ENCODE measurements at regions not wholly inside any gene's neighbourhood (a gene's known extent, or its start where the extent isn't known, plus 50 kb on each side); places are given as distances from the start of the nearest gene placed in this dataset.

DNA sequence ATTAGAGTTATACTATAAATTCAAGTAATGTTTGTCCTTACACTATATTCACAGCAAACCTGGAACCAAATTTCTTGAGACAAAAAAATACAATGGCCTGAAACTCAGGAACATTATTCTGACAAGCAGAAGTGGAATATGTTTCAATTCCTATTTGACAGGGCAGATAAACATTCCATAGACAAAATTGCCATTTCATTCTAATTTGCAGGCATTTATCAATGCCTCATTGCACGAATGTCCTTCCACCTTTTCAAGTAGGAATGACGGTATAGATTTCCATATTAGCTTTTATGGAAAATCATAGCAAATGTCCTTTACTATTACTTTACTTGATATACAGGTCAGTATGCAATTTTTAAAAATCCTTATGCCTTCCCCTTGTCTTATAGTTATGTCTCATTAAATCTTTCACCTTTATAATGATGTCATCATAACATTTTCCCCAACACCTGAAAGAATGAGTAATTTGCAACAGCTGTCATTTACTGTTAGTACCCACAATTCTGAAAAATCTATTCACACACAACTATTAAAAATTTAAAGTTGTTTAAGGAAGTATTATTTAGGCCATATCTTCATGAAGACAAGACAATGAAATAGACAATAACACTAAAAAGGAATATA is 299.7 kb upstream of the SEMA3C start:
- intact Hi-C loops (cut with micrococcal nuclease; ENCODE audit: unreplicated experiment), result no loop called here
- Histone ChIP-seq H4K20me1 (ENCODE audit: insufficient read depth, low read length) (no peaks in the 10 kb centered on the region), H3K9ac (ENCODE audit: insufficient read depth, low read depth, low read length) (no peak overlapping the region), H3K4me1 (ENCODE audit: insufficient read depth, low read length) (no peaks in the 10 kb centered on the region), H3K36me3 (replicated peaks in 1 of 2; ENCODE audit: control insufficient read depth in 1 of 2, insufficient read depth in 2 of 2, low read length in 2 of 2) (no peaks in the 10 kb centered on the region), H3K4me3 (replicated peaks in 1 of 3; ENCODE audit: insufficient read depth in 1 of 3, low read depth in 2 of 3, low read length in 3 of 3) (no peak overlapping the region), H3K9me3 (ENCODE audit: low read length) (peaks cover 11% of the 10 kb centered on the region; the same call in 1 of the 2 replicates), H3K27me3 (ENCODE audit: control insufficient read depth in 1 of 2, insufficient read depth in 2 of 2, low read length in 2 of 2) (no peaks in the 10 kb centered on the region), H3K79me2 (ENCODE audit: insufficient read depth, low read length) (no peaks in the 10 kb centered on the region), H2AFZ (ENCODE audit: low read length) (no peak overlapping the region), H3K4me2 (ENCODE audit: low read depth, low read length) (no peak overlapping the region), H3K27ac (ENCODE audit: extremely low read length, insufficient read depth, low read length) (no peak overlapping the region)
- ATAC-seq (no peak), FAIRE-seq (no peak), DNase-seq (ENCODE audit: low spot score) (no peak)
- 0% methylated on average over 2 of the region's 2 CpGs for WGBS (ENCODE audit: low lambda C conversion rate)
- in situ Hi-C loops (cut with HindIII; ENCODE audit: extremely low pct_ligation_motif_present, low pct_unique_long_range_greater_than_20kb), result no loop called here
- ChIA-PET CTCF (ENCODE audit: low intra/inter-chr PET ratio, low total read pairs) (no interaction called here), POLR2A (no interaction called here)
- no TSS peak for BruUV-seq (replicated peaks)
- TF ChIP-seq ATF7 (IDR thresholded peaks at IDR 0.05) (peak; percentile 94), ATF7 (CRISPR knock-in tag; IDR thresholded peaks at IDR 0.05) (no peak), KDM6A (CRISPR knock-in tag; IDR thresholded peaks at IDR 0.05; ENCODE audit: low read depth) (no peak)

DNA sequence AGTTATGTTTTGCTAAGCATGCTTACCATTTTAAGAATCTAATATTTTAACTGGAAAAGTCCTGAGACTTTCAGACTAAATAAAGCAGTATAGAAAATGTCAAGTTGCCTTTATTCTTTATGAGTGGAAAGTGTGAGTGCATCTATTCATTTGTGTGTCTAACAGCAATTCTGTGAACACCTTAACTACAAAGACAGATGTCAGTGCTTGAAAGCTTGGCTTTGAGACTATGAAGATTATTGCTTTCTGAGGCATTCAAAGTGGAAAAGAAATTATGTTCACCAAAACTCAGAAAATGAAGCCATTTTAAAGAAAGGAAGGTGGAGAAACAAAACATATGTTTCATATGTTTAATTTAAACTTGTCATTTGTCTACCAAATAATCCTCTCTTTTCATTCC is 294.5 kb upstream of the SEMA3C start:
- POLR2A ChIA-PET, result no interaction called here
- BruUV-seq (replicated peaks), result no TSS peak
- no peaks in the 10 kb centered on the region for H4K20me1 ChIP-seq (ENCODE audit: insufficient read depth, low read length)
- no peak overlapping the region for H3K27ac ChIP-seq (ENCODE audit: extremely low read length, insufficient read depth, low read length)
- no peaks in the 10 kb centered on the region for H3K4me1 ChIP-seq (ENCODE audit: insufficient read depth, low read length)
- CTCF ChIA-PET (ENCODE audit: low intra/inter-chr PET ratio, low total read pairs), result no interaction called here
- no peak for DNase-seq (ENCODE audit: low spot score)
- in situ Hi-C loops (cut with HindIII; ENCODE audit: extremely low pct_ligation_motif_present, low pct_unique_long_range_greater_than_20kb), result no loop called here
- H3K4me3 ChIP-seq (replicated peaks in 1 of 3; ENCODE audit: insufficient read depth in 1 of 3, low read depth in 2 of 3, low read length in 3 of 3), result no peak overlapping the region
- no peaks in the 10 kb centered on the region for H3K9me3 ChIP-seq (ENCODE audit: low read length)
- FAIRE-seq, result no peak
- H2AFZ ChIP-seq (ENCODE audit: low read length), result no peak overlapping the region
- H3K4me2 ChIP-seq (ENCODE audit: low read depth, low read length), result no peak overlapping the region
- no peak overlapping the region for H3K9ac ChIP-seq (ENCODE audit: insufficient read depth, low read depth, low read length)
- no peak for ATAC-seq
- intact Hi-C loops (cut with micrococcal nuclease; ENCODE audit: unreplicated experiment), result no loop called here
- H3K79me2 ChIP-seq (ENCODE audit: insufficient read depth, low read length), result no peaks in the 10 kb centered on the region
- H3K27me3 ChIP-seq (ENCODE audit: control insufficient read depth in 1 of 2, insufficient read depth in 2 of 2, low read length in 2 of 2), result no peaks in the 10 kb centered on the region
- H3K36me3 ChIP-seq (replicated peaks in 1 of 2; ENCODE audit: control insufficient read depth in 1 of 2, insufficient read depth in 2 of 2, low read length in 2 of 2), result no peaks in the 10 kb centered on the region
- TF ChIP-seq PCBP2 (optimal IDR thresholded peaks at IDR 0.05; ENCODE audit: low read depth, low read length, poor library complexity, severe bottlenecking) (no peak), CHD2 (IDR thresholded peaks at IDR 0.05; ENCODE audit: low read depth, low read length) (no peak), SRSF9 (IDR thresholded peaks at IDR 0.05; ENCODE audit: borderline replicate concordance, insufficient read depth, low read depth, low read length, poor library complexity, severe bottlenecking) (no peak), MBD4 (IDR thresholded peaks at IDR 0.05; ENCODE audit: borderline replicate concordance, low read length) (no peak), NFYC (CRISPR knock-in tag; IDR thresholded peaks at IDR 0.05) (no peak)
- TF ChIP-seq, protein P1, sequence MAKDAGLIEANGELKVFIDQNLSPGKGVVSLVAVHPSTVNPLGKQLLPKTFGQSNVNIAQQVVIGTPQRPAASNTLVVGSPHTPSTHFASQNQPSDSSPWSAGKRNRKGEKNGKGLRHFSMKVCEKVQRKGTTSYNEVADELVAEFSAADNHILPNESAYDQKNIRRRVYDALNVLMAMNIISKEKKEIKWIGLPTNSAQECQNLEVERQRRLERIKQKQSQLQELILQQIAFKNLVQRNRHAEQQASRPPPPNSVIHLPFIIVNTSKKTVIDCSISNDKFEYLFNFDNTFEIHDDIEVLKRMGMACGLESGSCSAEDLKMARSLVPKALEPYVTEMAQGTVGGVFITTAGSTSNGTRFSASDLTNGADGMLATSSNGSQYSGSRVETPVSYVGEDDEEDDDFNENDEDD (CRISPR knock-in tag; IDR thresholded peaks at IDR 0.05; ENCODE audit: borderline replicate concordance), result no peak
- TF ChIP-seq, protein P2, sequence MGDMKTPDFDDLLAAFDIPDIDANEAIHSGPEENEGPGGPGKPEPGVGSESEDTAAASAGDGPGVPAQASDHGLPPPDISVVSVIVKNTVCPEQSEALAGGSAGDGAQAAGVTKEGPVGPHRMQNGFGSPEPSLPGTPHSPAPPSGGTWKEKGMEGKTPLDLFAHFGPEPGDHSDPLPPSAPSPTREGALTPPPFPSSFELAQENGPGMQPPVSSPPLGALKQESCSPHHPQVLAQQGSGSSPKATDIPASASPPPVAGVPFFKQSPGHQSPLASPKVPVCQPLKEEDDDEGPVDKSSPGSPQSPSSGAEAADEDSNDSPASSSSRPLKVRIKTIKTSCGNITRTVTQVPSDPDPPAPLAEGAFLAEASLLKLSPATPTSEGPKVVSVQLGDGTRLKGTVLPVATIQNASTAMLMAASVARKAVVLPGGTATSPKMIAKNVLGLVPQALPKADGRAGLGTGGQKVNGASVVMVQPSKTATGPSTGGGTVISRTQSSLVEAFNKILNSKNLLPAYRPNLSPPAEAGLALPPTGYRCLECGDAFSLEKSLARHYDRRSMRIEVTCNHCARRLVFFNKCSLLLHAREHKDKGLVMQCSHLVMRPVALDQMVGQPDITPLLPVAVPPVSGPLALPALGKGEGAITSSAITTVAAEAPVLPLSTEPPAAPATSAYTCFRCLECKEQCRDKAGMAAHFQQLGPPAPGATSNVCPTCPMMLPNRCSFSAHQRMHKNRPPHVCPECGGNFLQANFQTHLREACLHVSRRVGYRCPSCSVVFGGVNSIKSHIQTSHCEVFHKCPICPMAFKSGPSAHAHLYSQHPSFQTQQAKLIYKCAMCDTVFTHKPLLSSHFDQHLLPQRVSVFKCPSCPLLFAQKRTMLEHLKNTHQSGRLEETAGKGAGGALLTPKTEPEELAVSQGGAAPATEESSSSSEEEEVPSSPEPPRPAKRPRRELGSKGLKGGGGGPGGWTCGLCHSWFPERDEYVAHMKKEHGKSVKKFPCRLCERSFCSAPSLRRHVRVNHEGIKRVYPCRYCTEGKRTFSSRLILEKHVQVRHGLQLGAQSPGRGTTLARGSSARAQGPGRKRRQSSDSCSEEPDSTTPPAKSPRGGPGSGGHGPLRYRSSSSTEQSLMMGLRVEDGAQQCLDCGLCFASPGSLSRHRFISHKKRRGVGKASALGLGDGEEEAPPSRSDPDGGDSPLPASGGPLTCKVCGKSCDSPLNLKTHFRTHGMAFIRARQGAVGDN (CRISPR knock-in tag; IDR thresholded peaks at IDR 0.05), result no peak
- TF ChIP-seq, protein P3, sequence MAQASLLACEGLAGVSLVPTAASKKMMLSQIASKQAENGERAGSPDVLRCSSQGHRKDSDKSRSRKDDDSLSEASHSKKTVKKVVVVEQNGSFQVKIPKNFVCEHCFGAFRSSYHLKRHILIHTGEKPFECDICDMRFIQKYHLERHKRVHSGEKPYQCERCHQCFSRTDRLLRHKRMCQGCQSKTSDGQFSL (CRISPR knock-in tag; IDR thresholded peaks at IDR 0.05), result no peak
- TF ChIP-seq, protein P4, sequence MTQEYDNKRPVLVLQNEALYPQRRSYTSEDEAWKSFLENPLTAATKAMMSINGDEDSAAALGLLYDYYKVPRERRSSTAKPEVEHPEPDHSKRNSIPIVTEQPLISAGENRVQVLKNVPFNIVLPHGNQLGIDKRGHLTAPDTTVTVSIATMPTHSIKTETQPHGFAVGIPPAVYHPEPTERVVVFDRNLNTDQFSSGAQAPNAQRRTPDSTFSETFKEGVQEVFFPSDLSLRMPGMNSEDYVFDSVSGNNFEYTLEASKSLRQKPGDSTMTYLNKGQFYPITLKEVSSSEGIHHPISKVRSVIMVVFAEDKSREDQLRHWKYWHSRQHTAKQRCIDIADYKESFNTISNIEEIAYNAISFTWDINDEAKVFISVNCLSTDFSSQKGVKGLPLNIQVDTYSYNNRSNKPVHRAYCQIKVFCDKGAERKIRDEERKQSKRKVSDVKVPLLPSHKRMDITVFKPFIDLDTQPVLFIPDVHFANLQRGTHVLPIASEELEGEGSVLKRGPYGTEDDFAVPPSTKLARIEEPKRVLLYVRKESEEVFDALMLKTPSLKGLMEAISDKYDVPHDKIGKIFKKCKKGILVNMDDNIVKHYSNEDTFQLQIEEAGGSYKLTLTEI (CRISPR knock-in tag; conservative IDR thresholded peaks at IDR 0.05), result no peak

All from HepG2 (cell line).